AML-193 (cell line): ENCODE measurements at regions not wholly inside any gene's neighbourhood (a gene's known extent, or its start where the extent isn't known, plus 50 kb on each side); places are given as distances from the start of the nearest gene placed in this dataset.
A peak's percentile ranks its signal among the peaks of the same experiment; 100 is the strongest.

Experiments used
- DNase-seq, 2 experiments: peaks; one replicate each; lab custom pipeline; 2025; lab: John Stamatoyannopoulos, UW

- no peak for DNase-seq
Measured at GRCh38 chr4:104677116-104677515, 182.4 kb upstream of the CXXC4 start.

- DNase-seq = no peak
Measured at GRCh38 chr4:104682311-104682710, 187.6 kb upstream of the CXXC4 start.

GRCh38 chr4:104693601-104694201 lies 199.0 kb upstream of the CXXC4 start:
- DNase-seq = peak; percentile 41 to 51

- DNase-seq = no peak
Measured at GRCh38 chr4:104716584-104716983, 221.9 kb upstream of the CXXC4 start.

GRCh38 chr4:104719539-104720230 lies 225.0 kb upstream of the CXXC4 start:
- DNase-seq = no peak

GRCh38 chr4:104722467-104722866 lies 227.8 kb upstream of the CXXC4 start:
- no peak for DNase-seq

GRCh38 chr4:104726002-104726401 lies 231.3 kb upstream of the CXXC4 start:
- no peak for DNase-seq

GRCh38 chr4:104727643-104728042 lies 232.9 kb upstream of the CXXC4 start:
- DNase-seq = no peak

- DNase-seq = no peak
Measured at GRCh38 chr4:104728380-104729122, 233.9 kb upstream of the CXXC4 start.

- no peak for DNase-seq
Measured at GRCh38 chr4:104732766-104733165, 238.1 kb upstream of the CXXC4 start.

- no peak for DNase-seq
Measured at GRCh38 chr4:104735174-104735573, 240.5 kb upstream of the CXXC4 start.

- no peak for DNase-seq
Measured at GRCh38 chr4:104740161-104740560, 245.5 kb upstream of the CXXC4 start.

GRCh38 chr4:104743215-104743653 lies 248.5 kb upstream of the CXXC4 start:
- DNase-seq = no peak

GRCh38 chr4:104747635-104748034 lies 252.9 kb upstream of the CXXC4 start:
- DNase-seq = no peak

GRCh38 chr4:104749062-104749461 lies 254.4 kb upstream of the CXXC4 start:
- DNase-seq = no peak

GRCh38 chr4:104750008-104750407 lies 255.3 kb upstream of the CXXC4 start:
- no peak for DNase-seq

- no peak for DNase-seq
Measured at GRCh38 chr4:104751468-104751867, 256.8 kb upstream of the CXXC4 start.

GRCh38 chr4:104752337-104752736 lies 257.6 kb upstream of the CXXC4 start:
- DNase-seq = no peak

- DNase-seq = no peak
Measured at GRCh38 chr4:104756837-104757236, 262.1 kb upstream of the CXXC4 start.

GRCh38 chr4:104758574-104758973 lies 263.9 kb upstream of the CXXC4 start:
- DNase-seq = no peak

- no peak for DNase-seq
Measured at GRCh38 chr4:104763554-104764222, 269.0 kb upstream of the CXXC4 start.

GRCh38 chr4:104766676-104767075 lies 272.0 kb upstream of the CXXC4 start:
- no peak for DNase-seq

- DNase-seq = no peak
Measured at GRCh38 chr4:104772849-104773248, 278.2 kb upstream of the CXXC4 start.
